GM18909 (cell line): ENCODE measurements at regions not wholly inside any gene's neighbourhood (a gene's known extent, or its start where the extent isn't known, plus 50 kb on each side); places are given as distances from the start of the nearest gene placed in this dataset.

ENCODE experiments used
- ATAC-seq: cut with Tn5 transposase; IDR thresholded peaks from one replicate; pipeline ENCODE4 v1.9.1; 2021; ENCODE audit warnings: mild to moderate bottlenecking; ENCODE audit not compliant: unreplicated experiment, poor library complexity

- ATAC-seq: no peak
These were observed 90.9 kb upstream of the RNF32 start for GRCh38 chr7:156549636-156550035.

- no peak for ATAC-seq
These were observed 92.6 kb upstream of the RNF32 start for GRCh38 chr7:156547884-156548561.

- ATAC-seq: no peak
These were observed 94.6 kb upstream of the RNF32 start for GRCh38 chr7:156545979-156546378.

GRCh38 chr7:156544919-156545715 lies 95.5 kb upstream of the RNF32 start:
- no peak for ATAC-seq

GRCh38 chr7:156543699-156544598 lies 96.6 kb upstream of the RNF32 start:
- ATAC-seq: no peak

- no peak for ATAC-seq
These were observed 99.9 kb upstream of the RNF32 start for GRCh38 chr7:156540619-156541165.

- no peak for ATAC-seq
These were observed 100.6 kb upstream of the RNF32 start for GRCh38 chr7:156539999-156540398.

- ATAC-seq: no peak
These were observed 103.6 kb upstream of the RNF32 start for GRCh38 chr7:156537006-156537405.

GRCh38 chr7:156534925-156535324 lies 105.6 kb upstream of the RNF32 start:
- no peak for ATAC-seq

- ATAC-seq: no peak
These were observed 106.6 kb upstream of the RNF32 start for GRCh38 chr7:156533964-156534363.

GRCh38 chr7:156533420-156533819 lies 107.2 kb upstream of the RNF32 start:
- ATAC-seq: no peak

- no peak for ATAC-seq
These were observed 108.5 kb upstream of the RNF32 start for GRCh38 chr7:156532016-156532602.

- ATAC-seq: no peak
These were observed 110.6 kb upstream of the RNF32 start for GRCh38 chr7:156529956-156530355.

- no peak for ATAC-seq
These were observed 113.1 kb upstream of the RNF32 start for GRCh38 chr7:156527458-156527890.

- no peak for ATAC-seq
These were observed 115.6 kb upstream of the RNF32 start for GRCh38 chr7:156524818-156525597.

GRCh38 chr7:156523447-156524048 lies 117.0 kb upstream of the RNF32 start:
- ATAC-seq: no peak

- no peak for ATAC-seq
These were observed 117.8 kb upstream of the RNF32 start for GRCh38 chr7:156522801-156523200.

- no peak for ATAC-seq
These were observed 121.5 kb upstream of the RNF32 start for GRCh38 chr7:156519070-156519469.

- ATAC-seq: no peak
These were observed 122.1 kb upstream of the RNF32 start for GRCh38 chr7:156518466-156518865.
